ENCODE measurements at regions not wholly inside any gene's neighbourhood (a gene's known extent, or its start where the extent isn't known, plus 50 kb on each side); places are given as distances from the start of the nearest gene placed in this dataset.

- TF ChIP-seq, protein P1, sequence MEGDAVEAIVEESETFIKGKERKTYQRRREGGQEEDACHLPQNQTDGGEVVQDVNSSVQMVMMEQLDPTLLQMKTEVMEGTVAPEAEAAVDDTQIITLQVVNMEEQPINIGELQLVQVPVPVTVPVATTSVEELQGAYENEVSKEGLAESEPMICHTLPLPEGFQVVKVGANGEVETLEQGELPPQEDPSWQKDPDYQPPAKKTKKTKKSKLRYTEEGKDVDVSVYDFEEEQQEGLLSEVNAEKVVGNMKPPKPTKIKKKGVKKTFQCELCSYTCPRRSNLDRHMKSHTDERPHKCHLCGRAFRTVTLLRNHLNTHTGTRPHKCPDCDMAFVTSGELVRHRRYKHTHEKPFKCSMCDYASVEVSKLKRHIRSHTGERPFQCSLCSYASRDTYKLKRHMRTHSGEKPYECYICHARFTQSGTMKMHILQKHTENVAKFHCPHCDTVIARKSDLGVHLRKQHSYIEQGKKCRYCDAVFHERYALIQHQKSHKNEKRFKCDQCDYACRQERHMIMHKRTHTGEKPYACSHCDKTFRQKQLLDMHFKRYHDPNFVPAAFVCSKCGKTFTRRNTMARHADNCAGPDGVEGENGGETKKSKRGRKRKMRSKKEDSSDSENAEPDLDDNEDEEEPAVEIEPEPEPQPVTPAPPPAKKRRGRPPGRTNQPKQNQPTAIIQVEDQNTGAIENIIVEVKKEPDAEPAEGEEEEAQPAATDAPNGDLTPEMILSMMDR (conservative IDR thresholded peaks at IDR 0.05 in 1 of 2, IDR thresholded peaks at IDR 0.05 in 1 of 2; ENCODE audit: low read depth in 1 of 2, low read length in 2 of 2) = no peak
- TF ChIP-seq EZH2 (IDR thresholded peaks at IDR 0.05; ENCODE audit: low read length, missing control alignments) = no peak
Observed at GRCh38 chr13:72198967-72199560, 332.1 kb upstream of the DACH1 start.

Data from fibroblast of lung (primary cell).